A204.1 (cell line): ENCODE measurements at regions not wholly inside any gene's neighbourhood (a gene's known extent, or its start where the extent isn't known, plus 50 kb on each side); places are given as distances from the start of the nearest gene placed in this dataset.
"Not testable (repeated sequence)": the region's sequence is repeated elsewhere in the genome, so short reads cannot be mapped to it uniquely, and the experiment has no call there.

Experiments
- FAIRE-seq: peaks from 2 replicates; lab custom pipeline; 2012; peaks lifted over from hg19 to GRCh38; lab: Jason Lieb, UNC

DNA sequence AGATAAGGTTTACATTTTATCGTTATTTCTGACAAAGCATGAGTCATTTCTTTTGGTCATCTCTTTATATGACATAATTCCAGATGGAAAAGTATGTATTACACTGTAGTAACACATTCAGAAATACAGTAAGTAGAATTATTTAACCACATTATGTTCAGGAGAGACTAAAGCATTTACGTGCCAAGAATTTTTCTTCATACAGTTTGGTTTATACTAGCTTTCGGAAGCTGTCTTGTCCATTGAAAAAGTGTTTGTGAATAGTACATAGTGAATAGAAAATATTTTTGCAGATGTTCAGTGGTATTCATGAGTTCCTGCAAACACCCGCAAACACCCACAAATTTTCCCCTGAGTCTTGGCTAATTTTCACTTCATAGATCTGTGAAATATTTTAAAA, 1033.0 kb upstream of the INTU start:
- FAIRE-seq: no peak

DNA sequence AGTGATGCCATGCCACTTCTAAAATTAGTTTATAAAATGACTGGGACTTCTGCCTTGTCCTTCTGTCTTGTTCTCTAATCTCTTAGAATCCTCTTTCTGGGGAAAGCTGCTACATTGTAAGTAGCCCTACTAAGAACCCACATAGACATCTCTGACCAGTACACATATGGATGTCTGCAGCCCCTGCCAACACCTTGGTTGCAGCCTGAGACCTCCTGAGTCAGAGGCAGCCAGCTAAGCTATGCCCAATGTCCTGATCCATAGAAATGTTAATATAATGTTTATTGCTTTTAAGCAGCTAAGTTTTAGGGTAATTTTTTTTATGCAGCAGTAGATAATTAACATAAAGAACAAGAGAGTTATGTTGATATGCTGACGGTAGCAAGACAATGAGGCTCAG, 1029.5 kb upstream of the INTU start:
- FAIRE-seq: no peak

GRCh38 chr4:126603825-126604224, 1028.9 kb upstream of the INTU start:
- no peak for FAIRE-seq

DNA sequence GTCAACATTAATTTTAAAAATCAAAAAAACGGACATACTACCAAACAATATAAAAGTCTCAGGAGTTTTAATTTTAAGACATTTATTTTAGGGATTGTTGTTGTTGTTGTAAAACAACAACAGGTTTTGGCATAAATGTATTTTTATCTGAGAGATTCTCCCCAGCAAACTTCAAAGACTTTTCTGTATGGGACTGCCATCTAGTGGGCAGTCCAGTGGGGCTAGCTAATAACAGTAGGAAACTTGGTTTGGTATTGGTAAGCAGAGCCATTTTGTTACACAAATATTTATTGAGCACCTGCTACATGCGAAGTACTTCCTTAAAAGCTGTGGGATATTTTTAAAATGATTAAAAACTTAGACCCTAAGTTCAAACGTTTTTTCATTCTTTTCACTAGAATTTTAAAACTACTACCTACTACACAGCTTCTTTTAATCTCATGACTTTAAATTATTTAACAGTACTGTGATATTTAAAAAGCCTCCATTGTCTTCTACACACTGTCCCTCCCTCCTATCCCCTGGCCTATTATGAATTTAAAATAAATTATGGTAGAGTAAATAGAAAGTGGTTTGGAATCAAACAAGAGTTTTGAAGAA, 1028.4 kb upstream of the INTU start:
- FAIRE-seq: peak; percentile 90

- no peak for FAIRE-seq
These were observed 1021.8 kb upstream of the INTU start for GRCh38 chr4:126610933-126611332.

DNA sequence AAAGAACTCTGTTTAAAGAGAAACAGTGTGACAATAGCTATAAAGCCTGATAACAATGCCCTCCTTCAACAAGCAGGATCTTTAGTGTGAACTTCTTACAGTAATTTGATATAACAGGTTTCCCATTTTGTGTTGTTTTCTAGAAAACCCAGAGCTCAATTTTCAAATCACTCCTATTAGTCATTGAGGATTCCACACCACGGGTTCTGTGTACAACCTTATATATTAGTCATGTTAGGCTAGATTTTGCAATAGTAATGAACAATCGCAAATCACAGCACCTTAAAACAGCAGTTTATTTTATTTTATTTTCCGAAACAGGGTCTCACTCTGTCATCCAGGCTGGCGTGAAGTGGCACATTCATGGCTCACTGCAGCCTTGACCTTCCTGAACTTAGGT, 1020.9 kb upstream of the INTU start:
- no peak for FAIRE-seq

GRCh38 chr4:126614356-126614855, 1018.4 kb upstream of the INTU start:
- no peak for FAIRE-seq

DNA sequence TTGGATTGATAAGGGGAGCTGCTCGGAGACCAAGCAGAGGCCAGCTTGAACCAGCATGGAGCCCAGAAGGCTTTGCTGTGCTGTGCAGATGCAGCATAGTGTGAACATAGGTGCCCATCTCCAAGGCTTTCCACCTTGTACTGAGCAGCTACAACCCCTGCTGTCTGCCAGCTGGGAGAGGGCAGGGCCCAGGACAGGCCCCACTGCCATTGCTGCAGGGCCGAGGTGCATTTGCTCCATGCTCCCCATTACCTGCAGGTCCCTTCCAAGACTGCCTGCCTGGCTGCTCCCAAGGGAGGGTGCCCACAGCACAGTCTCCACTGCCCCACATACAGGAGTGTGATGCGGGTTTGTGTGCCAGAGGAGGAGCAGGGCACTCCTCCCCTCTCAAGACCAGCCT, 1016.0 kb upstream of the INTU start:
- no peak for FAIRE-seq

DNA sequence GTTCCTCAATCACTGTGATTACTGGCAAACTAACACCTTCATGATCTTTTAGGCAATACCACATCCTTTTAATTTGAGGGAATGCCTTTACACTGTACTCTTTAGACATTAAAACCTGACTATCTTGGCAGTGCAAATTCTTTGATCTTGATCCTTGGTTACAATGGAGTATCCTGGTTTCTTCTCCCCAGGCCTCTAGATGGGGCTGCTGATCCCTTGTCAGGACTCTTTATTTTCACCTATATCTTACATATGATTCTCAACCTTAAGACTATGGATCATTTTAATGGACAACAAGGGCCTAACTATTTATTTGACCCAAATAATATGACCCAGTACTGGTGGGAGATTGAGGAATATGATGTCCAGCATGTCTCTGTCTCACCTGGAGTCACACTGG, 1005.5 kb upstream of the INTU start:
- FAIRE-seq: no peak

DNA sequence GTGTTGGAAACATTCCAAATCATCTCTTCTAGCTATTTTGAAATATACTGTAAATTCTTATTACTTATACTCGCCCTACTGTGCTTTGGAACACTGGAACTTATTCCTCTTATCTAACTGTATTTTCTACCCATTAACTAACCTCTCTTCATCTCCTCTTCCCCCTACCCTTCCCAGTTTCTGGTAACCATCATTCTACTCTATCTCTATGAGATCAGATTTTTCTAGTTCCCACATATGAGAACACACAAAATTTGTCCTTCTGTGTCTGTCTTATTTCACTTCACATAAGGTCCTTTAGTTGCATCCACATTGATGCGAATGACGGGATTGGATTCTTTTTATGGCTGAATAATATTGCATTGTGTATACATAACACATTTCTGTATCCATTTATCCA, 1003.8 kb upstream of the INTU start:
- no peak for FAIRE-seq

GRCh38 chr4:126630230-126630629, 1002.5 kb upstream of the INTU start:
- FAIRE-seq: no peak

DNA sequence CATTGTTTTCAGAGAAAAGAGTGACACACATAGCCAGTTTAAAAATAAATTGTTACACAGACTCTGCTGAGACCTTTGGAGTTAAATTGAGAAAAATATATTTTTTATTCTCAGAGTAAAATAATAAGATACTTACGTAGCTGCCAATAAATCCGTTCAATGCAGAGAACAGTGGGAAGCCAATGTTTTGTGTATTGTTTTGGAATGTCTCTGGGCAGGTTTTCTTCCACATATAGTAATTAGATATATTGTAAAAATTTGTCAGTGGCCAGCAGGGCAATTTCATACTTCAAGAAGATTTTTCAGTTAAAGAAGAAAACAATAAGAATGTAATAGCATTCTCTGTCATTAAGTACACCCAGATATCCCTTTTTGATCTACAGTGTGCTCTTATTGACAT, 999.5 kb upstream of the INTU start:
- no peak for FAIRE-seq

DNA sequence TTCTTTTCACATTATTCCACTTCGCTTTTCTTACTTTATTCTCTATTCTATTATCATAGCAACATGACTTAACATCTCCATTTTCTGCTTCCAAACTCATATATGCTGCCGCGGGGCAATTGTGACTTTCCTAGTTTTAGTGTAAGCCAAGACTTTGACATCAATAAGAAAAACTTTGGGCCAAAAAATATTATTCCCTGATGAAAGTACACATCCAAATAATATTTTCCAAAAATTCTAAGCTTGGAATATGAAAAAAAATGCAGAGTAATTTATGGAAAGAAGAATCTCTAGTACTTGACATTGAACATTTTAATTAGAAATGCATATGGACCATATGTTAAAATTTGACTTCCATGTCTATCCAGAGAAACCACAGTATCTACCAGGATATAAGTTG, 995.1 kb upstream of the INTU start:
- no peak for FAIRE-seq

- FAIRE-seq: no peak
These were observed 985.4 kb upstream of the INTU start for GRCh38 chr4:126647320-126647719.

- FAIRE-seq: no peak
These were observed 984.9 kb upstream of the INTU start for GRCh38 chr4:126647756-126648397.

DNA sequence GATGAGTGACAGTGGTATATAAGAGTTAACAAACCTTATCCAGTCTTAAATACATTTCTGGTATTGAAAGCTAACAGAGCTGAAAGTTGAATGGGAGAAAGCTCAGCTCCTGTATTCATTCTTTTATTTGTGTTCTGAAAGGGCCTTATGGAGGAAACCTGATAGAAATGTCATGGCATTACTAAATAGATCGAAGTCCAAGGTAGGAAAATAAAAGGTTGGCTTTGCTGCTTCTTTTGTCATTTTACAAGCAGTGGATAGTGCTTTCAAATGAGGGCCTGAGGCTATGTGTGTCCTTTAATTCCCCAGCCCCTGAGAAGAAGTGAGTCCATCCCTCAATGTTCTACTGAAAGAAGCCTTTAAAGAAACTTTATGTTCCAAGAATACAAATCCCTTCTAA, 974.3 kb upstream of the INTU start:
- FAIRE-seq: no peak

DNA sequence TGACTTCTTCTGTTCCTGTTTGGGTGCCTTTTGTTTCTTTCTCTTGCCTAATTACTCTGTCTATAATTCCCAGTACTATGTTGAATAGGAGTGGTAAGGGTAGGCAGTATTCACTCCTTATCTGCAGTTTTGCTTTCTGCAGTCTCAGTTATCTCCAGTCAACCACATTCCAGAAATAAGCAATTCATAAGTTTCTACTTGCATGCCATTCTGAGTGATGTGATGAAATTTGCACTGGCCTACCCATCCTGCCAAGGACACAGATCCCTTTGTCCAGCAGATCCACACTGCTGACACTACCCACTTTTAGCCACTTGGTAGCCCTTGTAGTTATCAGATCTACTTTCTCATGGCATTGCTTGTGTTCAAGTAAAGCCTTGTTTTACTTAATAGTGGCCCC, 971.6 kb upstream of the INTU start:
- no peak for FAIRE-seq

DNA sequence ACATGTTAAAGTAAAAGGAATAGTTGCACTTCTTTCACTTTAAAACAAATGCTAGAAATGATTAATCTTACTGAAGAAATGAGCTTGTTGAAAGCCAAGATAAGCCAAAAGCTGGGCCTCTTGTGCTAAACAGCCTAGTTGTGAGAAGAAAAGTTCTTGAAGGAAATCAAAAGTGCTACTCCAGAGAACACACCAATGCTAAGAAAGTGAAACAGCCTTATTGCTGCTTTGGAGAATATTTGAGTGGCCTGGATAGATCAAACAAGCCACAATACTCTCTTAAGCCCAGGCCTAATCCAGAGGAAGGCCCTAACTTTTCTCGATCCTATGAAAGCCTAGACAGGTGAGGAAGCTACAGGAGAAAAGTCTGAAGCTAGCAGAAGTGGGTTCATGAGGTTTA, 967.9 kb upstream of the INTU start:
- no peak for FAIRE-seq

GRCh38 chr4:126670038-126670437, 962.7 kb upstream of the INTU start:
- FAIRE-seq: not testable (repeated sequence)

DNA sequence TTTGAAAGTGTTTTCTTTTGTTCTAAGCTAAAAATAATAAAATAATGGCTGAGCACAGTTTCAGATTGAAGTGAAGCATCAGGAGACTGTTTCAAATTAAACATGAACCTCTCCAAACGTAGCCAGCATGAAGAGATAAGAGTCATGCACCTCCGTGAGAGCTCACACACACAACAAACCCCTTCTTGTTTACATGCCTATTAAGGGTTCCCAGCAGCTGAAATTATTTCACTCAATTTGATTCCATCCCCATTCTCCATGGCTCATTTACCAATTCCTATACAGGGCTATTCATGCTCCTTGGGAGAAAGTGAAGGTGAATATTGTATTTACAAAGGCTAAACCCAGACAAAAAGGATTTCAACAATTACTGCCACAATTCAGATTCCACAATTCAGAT, 954.1 kb upstream of the INTU start:
- no peak for FAIRE-seq

DNA sequence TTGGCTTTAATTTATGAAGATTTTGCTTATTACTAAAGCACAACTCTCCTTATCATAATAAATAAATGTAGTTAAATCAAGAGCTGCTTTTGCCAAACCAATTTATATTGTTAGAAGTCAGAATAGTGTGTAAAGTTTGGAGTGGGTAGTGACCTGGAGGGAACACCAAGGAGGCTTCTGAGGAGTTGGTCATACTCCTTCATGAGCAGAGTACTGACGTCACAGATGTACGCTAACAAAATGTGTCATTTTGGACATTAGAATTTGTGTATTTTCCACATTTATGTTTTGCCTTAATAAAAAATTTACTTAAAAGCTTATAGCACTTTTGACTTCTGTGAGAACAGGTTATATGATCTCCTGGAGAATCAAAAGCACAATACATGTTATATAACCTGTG, 953.5 kb upstream of the INTU start:
- FAIRE-seq: no peak

DNA sequence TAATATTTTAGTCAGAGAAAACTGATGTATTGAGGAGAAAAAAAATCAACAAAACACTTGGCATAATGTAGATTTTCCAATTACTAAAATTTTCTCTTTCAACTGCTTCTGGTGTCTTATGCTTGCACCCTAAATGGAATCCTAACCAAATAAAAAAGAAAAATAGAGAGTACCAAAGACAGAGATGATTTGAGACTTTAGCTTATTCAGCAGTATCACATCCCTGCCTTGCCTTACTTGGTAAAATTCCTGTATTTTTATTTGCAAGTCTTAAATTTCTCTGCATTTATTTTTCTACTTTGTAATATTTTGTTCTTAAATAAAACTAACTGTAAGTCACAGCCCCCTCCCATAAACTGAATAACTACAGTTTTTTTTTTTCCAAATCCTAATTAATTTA, 950.5 kb upstream of the INTU start:
- FAIRE-seq: no peak

DNA sequence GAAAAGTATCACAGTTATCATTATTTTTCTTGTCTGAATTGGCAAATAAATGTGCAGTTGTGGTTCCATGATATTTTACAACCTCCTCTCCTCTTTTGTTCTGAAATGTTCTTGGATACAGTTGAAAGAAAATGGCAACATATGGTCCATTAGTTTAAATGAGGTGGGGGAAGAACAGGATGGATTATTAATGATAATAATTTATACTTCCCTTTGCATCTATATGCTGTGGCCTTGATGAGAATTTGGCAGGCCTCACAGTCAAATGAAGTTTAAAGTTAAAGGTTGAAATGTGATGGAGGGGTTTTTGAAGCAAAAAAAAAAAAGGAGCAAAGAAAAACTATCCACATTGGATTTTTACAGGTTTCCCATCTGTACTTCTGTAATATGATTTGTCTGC, 946.3 kb upstream of the INTU start:
- no peak for FAIRE-seq

DNA sequence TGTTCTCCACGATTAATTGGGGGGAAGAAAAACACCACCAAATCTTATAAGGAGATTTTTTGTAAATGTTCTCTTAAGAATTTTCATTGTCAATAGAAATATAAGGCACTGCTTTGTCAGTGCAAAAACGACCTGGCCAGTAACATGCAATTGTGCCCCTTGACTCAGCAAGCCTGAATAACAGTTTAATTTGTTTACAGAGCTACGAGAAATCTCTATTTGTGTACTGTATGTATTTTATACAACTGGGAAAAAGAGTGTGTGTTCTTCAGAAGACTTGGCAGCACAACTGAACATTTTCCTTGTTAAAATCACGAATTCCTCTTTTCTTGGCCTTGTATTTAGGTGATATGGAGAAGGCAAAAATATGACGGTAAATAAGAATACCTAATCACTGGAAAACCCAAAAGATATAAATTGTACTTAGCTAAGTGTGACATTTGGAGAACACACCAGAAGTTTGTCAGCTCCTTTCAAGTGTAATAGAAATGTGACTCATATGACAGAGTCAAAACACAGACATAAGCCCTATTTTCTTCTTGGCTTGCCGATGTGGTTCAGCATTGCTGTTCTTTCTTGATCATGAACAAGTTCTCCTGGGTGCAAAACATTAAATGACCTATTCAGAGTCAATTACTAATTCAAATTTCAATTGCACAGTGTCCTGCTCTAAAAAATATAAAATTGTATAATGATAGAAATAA, 945.0 kb upstream of the INTU start:
- no peak for FAIRE-seq
